Fibroblast of mammary gland (primary cell): ENCODE measurements at regions not wholly inside any gene's neighbourhood (a gene's known extent, or its start where the extent isn't known, plus 50 kb on each side); places are given as distances from the start of the nearest gene placed in this dataset.

Source experiments
- DNase-seq: peaks from one replicate; pipeline ENCODE4 v3.0.0-alpha.2; 2010; ENCODE audit warnings: low read depth
- H3K4me3 ChIP-seq: 2 replicates; pipeline ENCODE4 v1.5.1; 2011; ENCODE audit warnings: low read depth, mild to moderate bottlenecking, low read length, moderate library complexity; ENCODE audit not compliant: control insufficient read depth
- CTCF ChIP-seq: conservative IDR thresholded peaks from 2 replicates; pipeline ENCODE4 v1.5.1; 2011; ENCODE audit warnings: low read depth, low read length, inconsistent platforms; ENCODE audit not compliant: control insufficient read depth, insufficient read depth

- H3K4me3 ChIP-seq, result no peak overlapping the region
- no peak for DNase-seq
- TF ChIP-seq CTCF, result no peak
These were observed 645.7 kb downstream of the BRD1 start for GRCh38 chr22:49181942-49182341.

- no peak for TF ChIP-seq CTCF
- DNase-seq, result no peak
- no peak overlapping the region for H3K4me3 ChIP-seq
These were observed 646.2 kb downstream of the BRD1 start for GRCh38 chr22:49181431-49181830.

- TF ChIP-seq CTCF, result no peak
- H3K4me3 ChIP-seq, result no peak overlapping the region
- DNase-seq, result no peak
These were observed 647.0 kb downstream of the BRD1 start for GRCh38 chr22:49180683-49181024.

- no peak for TF ChIP-seq CTCF
- no peak overlapping the region for H3K4me3 ChIP-seq
- no peak for DNase-seq
These were observed 647.6 kb downstream of the BRD1 start for GRCh38 chr22:49179886-49180682.

GRCh38 chr22:49179175-49179574 lies 648.5 kb downstream of the BRD1 start:
- H3K4me3 ChIP-seq, result no peak overlapping the region
- TF ChIP-seq CTCF, result no peak
- DNase-seq, result no peak

- no peak overlapping the region for H3K4me3 ChIP-seq
- no peak for TF ChIP-seq CTCF
- no peak for DNase-seq
These were observed 649.2 kb downstream of the BRD1 start for GRCh38 chr22:49178246-49179005.

- DNase-seq, result no peak
- no peak overlapping the region for H3K4me3 ChIP-seq
- no peak for TF ChIP-seq CTCF
These were observed 650.0 kb downstream of the BRD1 start for GRCh38 chr22:49177666-49178065.
